Nucleus accumbens (tissue), 56 donors: ENCODE measurements at regions not wholly inside any gene's neighbourhood (a gene's known extent, or its start where the extent isn't known, plus 50 kb on each side); places are given as distances from the start of the nearest gene placed in this dataset.
"Not testable (repeated sequence)": the region's sequence is repeated elsewhere in the genome, so short reads cannot be mapped to it uniquely, and the experiment has no call there.

Source experiments
- DNase-seq, 56 donors: peaks; one replicate each; lab custom pipeline; 2025; lab: John Stamatoyannopoulos, UW

DNA sequence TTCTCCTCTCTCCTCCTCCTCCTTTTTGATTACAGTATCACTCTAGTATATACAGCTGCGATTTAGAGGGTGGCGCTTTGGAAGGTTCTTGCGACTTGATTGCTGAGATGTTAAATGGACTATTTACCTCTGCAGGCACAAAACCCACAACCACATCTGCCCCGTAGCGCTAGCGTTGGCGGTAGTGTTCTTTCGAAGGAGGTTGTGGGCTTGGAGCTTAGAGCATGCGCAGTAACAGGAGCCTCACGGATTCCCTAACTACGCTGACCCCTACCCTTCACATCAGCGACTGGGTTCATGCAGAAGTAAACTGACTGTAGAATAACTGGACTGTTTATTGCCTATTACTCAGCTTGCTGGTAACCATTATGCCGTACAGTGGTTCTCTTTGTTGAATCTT is 58.0 kb downstream of the CGGBP1 start:
- peak in 6 of 56 donors; percentile 1 to 10 (median 2) for DNase-seq

- no peak for DNase-seq
Measured at GRCh38 chr3:87997966-87998365, 60.8 kb downstream of the CGGBP1 start.

DNA sequence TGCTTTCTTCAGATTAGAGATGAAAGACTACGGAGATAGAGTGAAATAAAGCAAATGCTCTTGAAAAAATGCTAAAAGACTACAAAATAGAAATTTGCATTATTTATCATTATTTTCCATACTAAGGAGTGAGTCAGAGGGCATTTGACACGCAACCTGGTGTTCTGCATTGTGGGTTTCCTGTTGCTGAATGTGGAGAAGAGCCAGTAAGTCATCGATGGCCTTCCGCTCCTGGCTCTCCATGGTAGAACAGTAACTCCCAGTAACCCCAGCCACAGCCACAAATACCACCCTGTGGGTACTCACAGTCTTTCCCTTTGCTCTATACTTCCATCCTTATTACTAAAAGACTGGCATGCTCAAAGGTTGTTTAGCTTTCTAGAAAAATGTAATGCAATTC is 61.5 kb downstream of the CGGBP1 start:
- no peak for DNase-seq

GRCh38 chr3:87996882-87997281 is 61.9 kb downstream of the CGGBP1 start:
- DNase-seq: no peak

GRCh38 chr3:87993566-87993965 is 65.2 kb downstream of the CGGBP1 start:
- no peak for DNase-seq

DNA sequence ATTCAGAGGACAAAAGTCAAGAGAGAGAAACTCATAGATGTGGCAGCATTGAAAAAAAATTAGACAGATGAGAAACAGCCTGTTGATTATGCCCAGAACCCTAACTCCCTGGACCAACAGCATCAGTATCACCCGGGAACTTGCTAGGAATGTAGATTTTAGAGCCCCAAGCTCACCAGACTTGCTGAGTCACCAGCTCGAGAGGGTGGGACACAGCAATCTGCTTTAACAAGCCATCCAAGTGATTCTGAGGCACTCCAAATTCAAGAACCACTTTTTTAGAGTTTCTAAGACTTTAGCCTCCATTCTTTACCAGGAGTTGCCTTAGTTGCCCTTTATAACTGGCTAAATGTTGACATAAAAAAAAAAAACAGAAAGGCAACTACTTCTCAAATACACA is 70.9 kb downstream of the CGGBP1 start:
- no peak for DNase-seq

GRCh38 chr3:87982421-87982820 is 76.4 kb downstream of the CGGBP1 start:
- DNase-seq: no peak

GRCh38 chr3:87979527-87979926 is 79.3 kb downstream of the CGGBP1 start:
- no peak for DNase-seq

GRCh38 chr3:87977765-87978164 is 81.0 kb downstream of the CGGBP1 start:
- DNase-seq: no peak

GRCh38 chr3:87975716-87976115 is 83.1 kb downstream of the CGGBP1 start:
- DNase-seq: no peak

- no peak for DNase-seq
Measured at GRCh38 chr3:87973906-87974305, 84.9 kb downstream of the CGGBP1 start.

GRCh38 chr3:87969620-87970019 is 89.2 kb downstream of the CGGBP1 start:
- DNase-seq: no peak

GRCh38 chr3:87968668-87969067 is 90.1 kb downstream of the CGGBP1 start:
- DNase-seq: no peak

- DNase-seq: no peak
Measured at GRCh38 chr3:87958289-87958688, 100.5 kb downstream of the CGGBP1 start.

DNA sequence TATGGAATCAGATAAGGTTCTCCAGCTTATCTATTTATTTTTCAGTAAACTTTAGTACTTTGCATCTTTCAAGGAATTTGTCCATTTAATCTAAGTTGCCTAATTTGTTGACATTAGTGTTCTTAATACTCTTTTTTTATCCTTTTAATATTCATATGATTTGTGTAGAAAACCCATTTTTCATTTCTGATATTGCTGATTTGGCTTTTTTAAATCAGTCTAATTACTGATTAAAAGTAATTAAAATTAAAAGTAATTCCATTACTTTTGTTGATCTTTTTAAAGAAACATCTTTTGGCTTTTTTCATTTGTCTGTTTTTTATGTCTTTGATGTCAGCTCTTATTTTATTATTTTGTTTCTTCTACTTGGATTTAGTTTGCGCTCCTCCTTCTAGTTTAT is 101.2 kb downstream of the CGGBP1 start:
- no peak for DNase-seq

DNA sequence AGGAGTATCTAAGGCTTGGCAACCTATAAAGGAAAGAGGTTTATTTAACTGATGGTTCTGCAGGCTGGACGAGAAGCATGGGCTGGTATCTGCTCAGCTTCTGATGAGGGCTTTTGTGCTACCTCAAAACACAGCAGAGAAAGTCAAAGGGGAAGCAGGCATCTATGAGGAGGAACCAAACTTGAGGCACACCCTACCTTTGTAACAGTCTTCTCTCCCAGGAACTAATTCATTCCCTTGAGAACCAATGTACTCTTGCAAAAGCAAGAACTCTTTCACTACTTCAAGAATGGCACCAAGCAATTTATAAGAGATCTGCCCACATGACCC is 109.0 kb downstream of the CGGBP1 start:
- no peak for DNase-seq

- DNase-seq: no peak
Measured at GRCh38 chr3:87949189-87949878, 109.5 kb downstream of the CGGBP1 start.

GRCh38 chr3:87946007-87946406 is 112.8 kb downstream of the CGGBP1 start:
- DNase-seq: not testable (repeated sequence)

DNA sequence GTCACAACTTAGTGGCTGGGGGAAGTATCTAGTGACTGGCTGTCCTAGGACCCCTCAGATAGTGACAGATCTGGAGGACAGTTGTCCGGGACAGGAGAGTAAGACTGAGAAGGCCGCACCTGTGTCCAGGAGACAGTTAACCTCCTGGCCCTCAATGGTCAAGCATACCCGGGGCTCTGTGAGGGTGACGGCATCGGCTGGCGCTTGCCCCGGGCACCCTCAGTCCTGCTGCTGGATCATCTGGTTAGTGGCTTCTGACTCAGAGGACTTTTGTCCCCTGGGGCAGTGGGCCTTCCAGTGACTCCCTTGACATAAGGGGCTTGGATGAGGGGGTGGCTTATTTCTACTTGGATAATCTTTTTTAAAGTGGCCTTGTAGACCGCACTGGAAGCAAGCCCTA is 116.5 kb downstream of the CGGBP1 start:
- not testable (repeated sequence) for DNase-seq

DNA sequence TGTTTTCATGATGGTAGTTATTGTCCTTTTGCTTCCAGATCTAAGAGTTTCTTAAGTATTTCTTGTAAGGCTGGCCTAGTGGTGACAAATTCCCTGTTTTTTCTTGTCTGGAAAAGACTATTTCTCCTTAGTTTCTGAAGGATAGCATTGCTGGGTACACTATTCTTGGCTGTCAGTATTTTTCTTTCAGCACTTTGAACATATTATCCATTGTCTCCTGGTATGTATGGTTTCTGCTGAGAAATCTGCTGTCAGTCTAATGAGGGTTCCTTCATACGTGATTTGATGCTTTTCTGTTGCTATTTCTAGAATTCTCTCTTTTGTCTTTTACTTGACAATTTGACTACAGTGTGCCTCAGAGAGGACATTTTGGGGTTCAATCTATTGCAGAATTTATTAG is 134.3 kb downstream of the CGGBP1 start:
- no peak for DNase-seq

GRCh38 chr3:87920549-87920948 is 138.3 kb downstream of the CGGBP1 start:
- DNase-seq: no peak

DNA sequence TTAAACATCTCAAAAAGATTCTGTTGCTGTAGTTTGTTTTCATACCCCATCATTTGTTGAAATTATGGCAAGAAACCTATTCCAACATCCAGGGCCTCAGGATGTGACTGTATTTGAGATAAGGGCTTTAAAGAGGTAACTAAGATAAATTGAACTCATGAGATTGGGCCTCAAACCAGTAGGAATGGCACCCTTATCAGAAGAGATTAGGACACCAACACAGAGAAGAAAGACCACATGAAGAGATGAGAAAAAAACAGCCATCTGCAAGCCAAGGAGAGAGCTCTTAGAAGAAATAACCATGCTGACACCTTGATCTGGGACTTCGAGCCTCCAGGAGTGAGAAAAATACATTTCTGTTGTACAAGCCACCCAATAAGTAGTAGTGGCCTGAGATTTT is 157.7 kb downstream of the CGGBP1 start:
- no peak for DNase-seq

GRCh38 chr3:87900061-87900460 is 158.7 kb downstream of the CGGBP1 start:
- DNase-seq: no peak
